ENCODE measurements at regions not wholly inside any gene's neighbourhood (a gene's known extent, or its start where the extent isn't known, plus 50 kb on each side); places are given as distances from the start of the nearest gene placed in this dataset.

DNA sequence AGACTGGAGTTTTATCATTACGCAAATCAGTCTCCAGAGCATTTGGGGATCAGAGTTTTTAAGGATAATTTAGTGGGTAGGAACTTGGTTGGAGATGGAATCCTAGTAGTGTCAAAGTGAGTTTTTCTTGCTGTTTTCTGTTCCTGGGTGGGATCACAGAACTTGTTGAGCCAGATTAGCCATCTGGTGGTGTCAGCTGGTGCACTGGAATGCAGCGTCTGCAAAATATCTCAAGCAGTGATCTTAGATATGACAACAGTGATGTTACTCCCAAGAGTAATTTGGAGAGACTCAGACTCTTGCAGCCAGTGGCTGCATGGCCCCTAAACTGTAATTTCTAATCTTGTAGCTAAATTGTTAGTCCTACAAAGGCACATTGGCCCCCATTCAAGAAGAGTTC is 1257.8 kb downstream of the MAT2B start:
- Histone ChIP-seq H3K4me1 (ENCODE audit: control insufficient read depth, insufficient read depth, low read depth, low read length) (no peaks in the 10 kb centered on the region), H3K27ac (ENCODE audit: low read length, poor library complexity, severe bottlenecking) (no peak overlapping the region), H3K4ac (ENCODE audit: low read depth in 1 of 2, low read length in 2 of 2) (no peak overlapping the region), H2BK12ac (ENCODE audit: low read length in 2 of 2) (no peak overlapping the region), H3K27me3 (ENCODE audit: control insufficient read depth in 1 of 2, insufficient read depth in 1 of 2, low read length in 2 of 2) (no peaks in the 10 kb centered on the region), H2AFZ (ENCODE audit: low read depth, low read length) (no peak overlapping the region), H3K4me3 (ENCODE audit: insufficient read depth in 1 of 2, low read depth in 1 of 2, low read length in 2 of 2) (no peak overlapping the region), H3K4me2 (ENCODE audit: low read length, poor library complexity, severe bottlenecking) (no peak overlapping the region), H4K91ac (ENCODE audit: low read length) (no peak overlapping the region), H3K79me1 (replicated peaks; ENCODE audit: low read length, poor library complexity, severe bottlenecking) (no peaks in the 10 kb centered on the region), H2AK5ac (ENCODE audit: low read length, severe bottlenecking) (no peak overlapping the region), H2BK5ac (ENCODE audit: low read depth, low read length, poor library complexity, severe bottlenecking) (no peak overlapping the region), H2BK120ac (ENCODE audit: low read depth, low read length) (no peak overlapping the region), H3K9me3 (ENCODE audit: control insufficient read depth, low read length) (no peaks in the 10 kb centered on the region), H3K14ac (ENCODE audit: low read length in 2 of 2) (no peak overlapping the region), H3K23ac (ENCODE audit: low read length in 2 of 2) (no peak overlapping the region), H3K9ac (ENCODE audit: low read length) (no peak overlapping the region), H4K8ac (ENCODE audit: low read length) (no peak overlapping the region), H3K36me3 (ENCODE audit: control insufficient read depth in 1 of 2, insufficient read depth in 2 of 2, low read depth in 1 of 2, low read length in 2 of 2) (no peaks in the 10 kb centered on the region), H2BK15ac (ENCODE audit: low read depth, poor library complexity, severe bottlenecking) (no peak overlapping the region), H3K18ac (ENCODE audit: low read depth in 1 of 2, low read length in 2 of 2) (no peak overlapping the region)
- DNase-seq: peak; percentile 24
- WGBS: 79% methylated on average over 2 of the region's 2 CpGs

DNA sequence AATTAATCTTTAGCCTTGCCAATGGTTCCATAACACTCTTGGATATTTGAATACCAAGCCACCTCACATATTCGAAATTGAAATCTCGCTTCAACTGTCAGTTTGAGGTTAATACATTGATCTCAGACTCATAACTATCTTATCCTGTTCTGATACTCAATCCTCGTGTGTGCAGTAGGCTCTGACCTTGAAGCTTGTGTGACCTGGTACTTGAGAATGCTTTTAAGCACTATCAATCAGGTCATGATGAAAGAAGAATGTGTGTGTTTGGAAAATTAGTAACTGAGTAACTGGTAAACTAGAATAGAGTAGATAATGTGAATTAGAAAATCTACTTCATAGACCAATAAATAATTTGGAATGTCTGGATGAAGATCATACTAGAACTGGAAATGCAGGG is 1266.7 kb downstream of the MAT2B start:
- H3K79me1 ChIP-seq (replicated peaks; ENCODE audit: low read length, poor library complexity, severe bottlenecking): no peaks in the 10 kb centered on the region

DNA sequence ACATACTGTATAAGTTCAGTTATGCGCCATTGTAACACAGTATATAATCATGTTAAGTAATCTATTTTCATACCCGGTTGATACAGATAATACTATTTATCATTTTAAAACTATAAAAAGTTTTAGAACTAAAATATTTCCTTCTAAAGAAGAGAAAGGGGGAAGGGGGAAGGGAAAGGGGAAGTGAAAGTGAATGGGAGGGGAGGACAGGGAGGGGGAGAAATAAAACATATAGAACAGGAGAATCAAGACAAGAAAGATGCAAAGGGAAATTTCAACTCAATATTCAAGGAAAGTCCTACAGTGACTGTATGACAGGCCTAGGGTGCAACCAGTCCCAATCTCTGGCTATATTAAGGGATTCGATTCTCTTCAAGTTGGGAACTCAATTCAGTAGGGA is 1278.8 kb downstream of the MAT2B start:
- DNase-seq: no peak
- H3K4me3 ChIP-seq (ENCODE audit: insufficient read depth in 1 of 2, low read depth in 1 of 2, low read length in 2 of 2): no peak overlapping the region
- H4K8ac ChIP-seq (ENCODE audit: low read length): no peak overlapping the region
- no peak overlapping the region for H2BK120ac ChIP-seq (ENCODE audit: low read depth, low read length)
- no peaks in the 10 kb centered on the region for H3K79me1 ChIP-seq (replicated peaks; ENCODE audit: low read length, poor library complexity, severe bottlenecking)
- H3K27me3 ChIP-seq (ENCODE audit: control insufficient read depth in 1 of 2, insufficient read depth in 1 of 2, low read length in 2 of 2): no peaks in the 10 kb centered on the region
- H3K9me3 ChIP-seq (ENCODE audit: control insufficient read depth, low read length): no peaks in the 10 kb centered on the region
- H3K18ac ChIP-seq (ENCODE audit: low read depth in 1 of 2, low read length in 2 of 2): no peak overlapping the region
- no peak overlapping the region for H3K14ac ChIP-seq (ENCODE audit: low read length in 2 of 2)
- no peak overlapping the region for H2BK12ac ChIP-seq (ENCODE audit: low read length in 2 of 2)
- no peak overlapping the region for H2BK15ac ChIP-seq (ENCODE audit: low read depth, poor library complexity, severe bottlenecking)
- no peak overlapping the region for H2AK5ac ChIP-seq (ENCODE audit: low read length, severe bottlenecking)
- no CpG with 5 or more reads among the region's 3 CpGs for WGBS
- no peak overlapping the region for H3K27ac ChIP-seq (ENCODE audit: low read length, poor library complexity, severe bottlenecking)
- H3K4me1 ChIP-seq (ENCODE audit: control insufficient read depth, insufficient read depth, low read depth, low read length): no peaks in the 10 kb centered on the region
- H3K9ac ChIP-seq (ENCODE audit: low read length): no peak overlapping the region
- no peak overlapping the region for H3K4ac ChIP-seq (ENCODE audit: low read depth in 1 of 2, low read length in 2 of 2)
- no peak overlapping the region for H4K91ac ChIP-seq (ENCODE audit: low read length)
- no peak overlapping the region for H2BK5ac ChIP-seq (ENCODE audit: low read depth, low read length, poor library complexity, severe bottlenecking)
- no peaks in the 10 kb centered on the region for H3K36me3 ChIP-seq (ENCODE audit: control insufficient read depth in 1 of 2, insufficient read depth in 2 of 2, low read depth in 1 of 2, low read length in 2 of 2)
- H3K23ac ChIP-seq (ENCODE audit: low read length in 2 of 2): no peak overlapping the region
- H3K4me2 ChIP-seq (ENCODE audit: low read length, poor library complexity, severe bottlenecking): no peak overlapping the region
- H2AFZ ChIP-seq (ENCODE audit: low read depth, low read length): no peak overlapping the region

More for the DNA sequence above, 1266.7 kb downstream of the MAT2B start:
- Histone ChIP-seq H2BK12ac (ENCODE audit: low read length in 2 of 2) (no peak overlapping the region), H3K36me3 (ENCODE audit: control insufficient read depth in 1 of 2, insufficient read depth in 2 of 2, low read depth in 1 of 2, low read length in 2 of 2) (no peaks in the 10 kb centered on the region), H3K27me3 (ENCODE audit: control insufficient read depth in 1 of 2, insufficient read depth in 1 of 2, low read length in 2 of 2) (no peaks in the 10 kb centered on the region), H2AFZ (ENCODE audit: low read depth, low read length) (no peak overlapping the region), H3K4me3 (ENCODE audit: insufficient read depth in 1 of 2, low read depth in 1 of 2, low read length in 2 of 2) (no peak overlapping the region), H4K8ac (ENCODE audit: low read length) (no peak overlapping the region), H2BK5ac (ENCODE audit: low read depth, low read length, poor library complexity, severe bottlenecking) (no peak overlapping the region), H4K91ac (ENCODE audit: low read length) (no peak overlapping the region), H3K14ac (ENCODE audit: low read length in 2 of 2) (no peak overlapping the region), H3K4ac (ENCODE audit: low read depth in 1 of 2, low read length in 2 of 2) (no peak overlapping the region), H3K23ac (ENCODE audit: low read length in 2 of 2) (no peak overlapping the region), H2BK15ac (ENCODE audit: low read depth, poor library complexity, severe bottlenecking) (no peak overlapping the region), H2BK120ac (ENCODE audit: low read depth, low read length) (no peak overlapping the region), H3K4me2 (ENCODE audit: low read length, poor library complexity, severe bottlenecking) (no peak overlapping the region), H3K9ac (ENCODE audit: low read length) (no peak overlapping the region), H2AK5ac (ENCODE audit: low read length, severe bottlenecking) (no peak overlapping the region), H3K9me3 (ENCODE audit: control insufficient read depth, low read length) (peaks cover 2% of the 10 kb centered on the region), H3K4me1 (ENCODE audit: control insufficient read depth, insufficient read depth, low read depth, low read length) (no peaks in the 10 kb centered on the region), H3K18ac (ENCODE audit: low read depth in 1 of 2, low read length in 2 of 2) (no peak overlapping the region), H3K27ac (ENCODE audit: low read length, poor library complexity, severe bottlenecking) (no peak overlapping the region)
- WGBS: 80% methylated on average over 3 of the region's 3 CpGs
- DNase-seq: no peak

DNA sequence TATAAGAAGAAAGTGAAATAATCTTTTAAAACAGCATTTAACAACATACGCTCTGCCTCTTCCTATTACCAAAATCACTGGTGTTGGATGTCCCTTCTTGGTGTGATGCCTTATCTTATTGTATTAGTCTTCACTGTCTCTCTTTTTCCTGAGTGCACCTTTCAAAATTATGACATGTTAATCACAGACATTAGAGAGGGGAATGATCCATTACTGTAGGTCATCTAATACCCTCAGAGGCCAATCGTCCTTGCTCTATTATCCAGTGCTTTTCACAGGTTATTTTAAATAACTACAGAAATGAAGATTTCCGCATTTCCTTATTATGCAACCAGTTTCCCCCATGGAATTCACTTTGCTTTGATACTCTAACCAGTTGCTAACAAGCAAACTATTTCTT is 1292.7 kb downstream of the MAT2B start:
- no peak for DNase-seq

More for the DNA sequence above, 1292.7 kb downstream of the MAT2B start:
- Histone ChIP-seq H4K91ac (ENCODE audit: low read length) (no peak overlapping the region), H3K79me1 (replicated peaks; ENCODE audit: low read length, poor library complexity, severe bottlenecking) (no peaks in the 10 kb centered on the region), H3K18ac (ENCODE audit: low read depth in 1 of 2, low read length in 2 of 2) (no peak overlapping the region), H4K8ac (ENCODE audit: low read length) (no peak overlapping the region), H3K23ac (ENCODE audit: low read length in 2 of 2) (no peak overlapping the region), H2BK15ac (ENCODE audit: low read depth, poor library complexity, severe bottlenecking) (no peak overlapping the region), H3K36me3 (ENCODE audit: control insufficient read depth in 1 of 2, insufficient read depth in 2 of 2, low read depth in 1 of 2, low read length in 2 of 2) (no peaks in the 10 kb centered on the region), H3K27me3 (ENCODE audit: control insufficient read depth in 1 of 2, insufficient read depth in 1 of 2, low read length in 2 of 2) (no peaks in the 10 kb centered on the region), H3K4me3 (ENCODE audit: insufficient read depth in 1 of 2, low read depth in 1 of 2, low read length in 2 of 2) (no peak overlapping the region), H3K4ac (ENCODE audit: low read depth in 1 of 2, low read length in 2 of 2) (no peak overlapping the region), H2BK12ac (ENCODE audit: low read length in 2 of 2) (no peak overlapping the region), H2AFZ (ENCODE audit: low read depth, low read length) (no peak overlapping the region), H3K4me1 (ENCODE audit: control insufficient read depth, insufficient read depth, low read depth, low read length) (no peaks in the 10 kb centered on the region), H3K9ac (ENCODE audit: low read length) (no peak overlapping the region), H3K4me2 (ENCODE audit: low read length, poor library complexity, severe bottlenecking) (no peak overlapping the region), H2BK5ac (ENCODE audit: low read depth, low read length, poor library complexity, severe bottlenecking) (no peak overlapping the region), H3K9me3 (ENCODE audit: control insufficient read depth, low read length) (peaks cover 11% of the 10 kb centered on the region), H2BK120ac (ENCODE audit: low read depth, low read length) (no peak overlapping the region), H3K14ac (ENCODE audit: low read length in 2 of 2) (no peak overlapping the region), H3K27ac (ENCODE audit: low read length, poor library complexity, severe bottlenecking) (no peak overlapping the region), H2AK5ac (ENCODE audit: low read length, severe bottlenecking) (no peak overlapping the region)
- 80% methylated on average over 3 of the region's 3 CpGs for WGBS
